DOHH2 (cell line): ENCODE measurements at regions not wholly inside any gene's neighbourhood (a gene's known extent, or its start where the extent isn't known, plus 50 kb on each side); places are given as distances from the start of the nearest gene placed in this dataset.

Experiments
- H3F3A ChIP-seq: fragments of 200-600 bp; sonication (generic), shearing (Covaris generic); 2 replicates; pipeline ENCODE4 v1.6.0; 2016; ENCODE audit warnings: antibody characterized with exemption, mild to moderate bottlenecking; ENCODE audit not compliant: control insufficient read depth, insufficient read depth
- H3K27ac ChIP-seq: fragments of 200-600 bp; sonication (generic); 2 replicates; pipeline ENCODE4 v1.5.1; 2014; ENCODE audit warnings: low read depth, mild to moderate bottlenecking, low read length, moderate library complexity
- H3K27me3 ChIP-seq: fragments of 200-600 bp; sonication (generic); 2 replicates; pipeline ENCODE4 v1.6.1; 2014; ENCODE audit warnings: mild to moderate bottlenecking, low read length, mixed read lengths; ENCODE audit not compliant: control insufficient read depth
- H3K36me3 ChIP-seq: fragments of 200-600 bp; sonication (generic); 2 replicates; pipeline ENCODE4 v1.6.1; 2014; ENCODE audit warnings: mild to moderate bottlenecking, low read length, moderate library complexity, mixed read lengths; ENCODE audit not compliant: control insufficient read depth
- H3K4me1 ChIP-seq: fragments of 200-600 bp; sonication (generic); 2 replicates; pipeline ENCODE4 v1.6.1; 2014; ENCODE audit warnings: mild to moderate bottlenecking, low read length, mixed read lengths; ENCODE audit not compliant: control insufficient read depth
- H3K4me2 ChIP-seq: fragments of 200-600 bp; sonication (generic); 2 replicates; pipeline ENCODE4 v1.6.0; 2014; ENCODE audit warnings: mild to moderate bottlenecking, low read length, moderate library complexity
- H3K4me3 ChIP-seq: fragments of 200-600 bp; sonication (generic); 2 replicates; pipeline ENCODE4 v1.5.1; 2014; ENCODE audit warnings: mild to moderate bottlenecking, low read length, mixed read lengths
- H3K79me2 ChIP-seq: fragments of 200-600 bp; sonication (generic); 2 replicates; pipeline ENCODE4 v1.6.1; 2014; ENCODE audit warnings: mild to moderate bottlenecking, low read length, mixed read lengths; ENCODE audit not compliant: control insufficient read depth
- H3K9me2 ChIP-seq: fragments of 200-600 bp; sonication (generic); replicated peaks from 2 replicates; pipeline ENCODE4 v1.6.1; 2014; ENCODE audit warnings: mild to moderate bottlenecking, low read length, mixed read lengths; ENCODE audit not compliant: control insufficient read depth
- H3K9me3 ChIP-seq: fragments of 200-600 bp; sonication (generic); 2 replicates; pipeline ENCODE4 v1.6.1; 2014; ENCODE audit warnings: antibody characterized with exemption, low read length, mixed read lengths; ENCODE audit not compliant: control insufficient read depth, insufficient read depth
- H4K20me1 ChIP-seq: fragments of 200-600 bp; sonication (generic); 2 replicates; pipeline ENCODE4 v1.6.0; 2014; ENCODE audit warnings: low read depth, mild to moderate bottlenecking, antibody characterized with exemption, low read length, moderate library complexity; ENCODE audit not compliant: control insufficient read depth, insufficient read depth
- CTCF ChIP-seq: fragments of 200-600 bp; sonication (generic); IDR thresholded peaks from one replicate; pipeline ENCODE4 v1.5.1; 2014; ENCODE audit warnings: antibody characterized with exemption, mild to moderate bottlenecking, low read depth, low read length; ENCODE audit not compliant: poor library complexity, severe bottlenecking
- EZH2phosphoT487 ChIP-seq: fragments of 200-600 bp; sonication (generic); IDR thresholded peaks from 2 replicates; pipeline ENCODE4 v1.6.1; 2017; ENCODE audit warnings: borderline replicate concordance, mild to moderate bottlenecking, antibody characterized with exemption, low read length, moderate library complexity, mixed read lengths

GRCh38 chr10:62580396-62580795 is 206.2 kb downstream of the ZNF365 start:
- Histone ChIP-seq H4K20me1 (no peaks in the 10 kb centered on the region), H3K4me2 (no peak overlapping the region), H3F3A (no peaks in the 10 kb centered on the region), H3K9me3 (no peaks in the 10 kb centered on the region), H3K27me3 (peaks cover 3% of the 10 kb centered on the region; the same call in 1 of the 2 replicates), H3K4me3 (no peak overlapping the region), H3K27ac (no peak overlapping the region), H3K79me2 (no peaks in the 10 kb centered on the region), H3K9me2 (no peaks in the 10 kb centered on the region), H3K4me1 (no peaks in the 10 kb centered on the region), H3K36me3 (no peaks in the 10 kb centered on the region)
- TF ChIP-seq CTCF, result no peak
- TF ChIP-seq EZH2phosphoT487, result no peak

- H3K9me3 ChIP-seq, result no peaks in the 10 kb centered on the region
- H3K9me2 ChIP-seq, result no peaks in the 10 kb centered on the region
- TF ChIP-seq EZH2phosphoT487 (no peak), CTCF (no peak)
- H3K27me3 ChIP-seq, result peaks cover 3% of the 10 kb centered on the region; the same call in 1 of the 2 replicates
- no peaks in the 10 kb centered on the region for H3K79me2 ChIP-seq
- H3K4me2 ChIP-seq, result no peak overlapping the region
- H3K27ac ChIP-seq, result no peak overlapping the region
- no peaks in the 10 kb centered on the region for H4K20me1 ChIP-seq
- H3K4me1 ChIP-seq, result no peaks in the 10 kb centered on the region
- no peaks in the 10 kb centered on the region for H3K36me3 ChIP-seq
- no peak overlapping the region for H3K4me3 ChIP-seq
- H3F3A ChIP-seq, result no peaks in the 10 kb centered on the region
Observed at GRCh38 chr10:62581351-62581750, 207.2 kb downstream of the ZNF365 start.

- H3K27ac ChIP-seq, result no peak overlapping the region
- TF ChIP-seq EZH2phosphoT487, result no peak
- no peak for TF ChIP-seq CTCF
- no peak overlapping the region for H3K4me3 ChIP-seq
- no peak overlapping the region for H3K4me2 ChIP-seq
- no peaks in the 10 kb centered on the region for H3K36me3 ChIP-seq
- no peaks in the 10 kb centered on the region for H3K9me2 ChIP-seq
- no peaks in the 10 kb centered on the region for H3K79me2 ChIP-seq
- H3F3A ChIP-seq, result no peaks in the 10 kb centered on the region
- H4K20me1 ChIP-seq, result no peaks in the 10 kb centered on the region
- H3K9me3 ChIP-seq, result no peaks in the 10 kb centered on the region
- H3K27me3 ChIP-seq, result peaks cover 3% of the 10 kb centered on the region; the same call in 1 of the 2 replicates
- H3K4me1 ChIP-seq, result no peaks in the 10 kb centered on the region
Observed at GRCh38 chr10:62582101-62582705, 208.0 kb downstream of the ZNF365 start.
